Chondrocyte (in vitro differentiated cells): ENCODE measurements at regions not wholly inside any gene's neighbourhood (a gene's known extent, or its start where the extent isn't known, plus 50 kb on each side); places are given as distances from the start of the nearest gene placed in this dataset.

Experiments used
- DNase-seq: peaks from one replicate; pipeline ENCODE4 v3.0.0; 2021; ENCODE audit warnings: mixed read lengths, low spot score
- H3K27ac Mint-ChIP-seq: one replicate; pipeline ENCODE4 v1.8.0; 2021; ENCODE audit warnings: mild to moderate bottlenecking, moderate library complexity, mixed read lengths; ENCODE audit not compliant: unreplicated experiment
- H3K27me3 Mint-ChIP-seq: 2 replicates; pipeline ENCODE4 v1.8.0; 2021; ENCODE audit warnings: low read depth, mixed read lengths
- H3K36me3 Mint-ChIP-seq: 2 replicates; pipeline ENCODE4 v1.8.0; 2021; ENCODE audit warnings: low read depth, mixed read lengths
- H3K4me1 Mint-ChIP-seq: 2 replicates; pipeline ENCODE4 v1.8.0; 2021; ENCODE audit warnings: low read depth, mild to moderate bottlenecking, mixed read lengths
- H3K4me3 Mint-ChIP-seq: one replicate; pipeline ENCODE4 v1.8.0; 2021; ENCODE audit warnings: mild to moderate bottlenecking, moderate library complexity, mixed read lengths; ENCODE audit not compliant: unreplicated experiment
- H3K9me3 Mint-ChIP-seq: 2 replicates; pipeline ENCODE4 v1.8.0; 2021; ENCODE audit warnings: low read depth, mixed read lengths
- CTCF ChIP-seq: fragments of 200-600 bp; sonication (generic); IDR thresholded peaks from 2 replicates; pipeline ENCODE4 v1.5.0; 2021; ENCODE audit warnings: antibody characterized with exemption, mild to moderate bottlenecking, moderate library complexity

- TF ChIP-seq CTCF, result no peak
- Mint-ChIP-seq H3K4me3 (no peak overlapping the region), H3K9me3 (peaks cover 3% of the 10 kb centered on the region), H3K27me3 (peaks cover 1% of the 10 kb centered on the region), H3K27ac (no peak overlapping the region), H3K36me3 (no peaks in the 10 kb centered on the region), H3K4me1 (no peaks in the 10 kb centered on the region)
- DNase-seq, result no peak
Observed at GRCh38 chr21:30947141-30947540, 65.8 kb upstream of the KRTAP11-1 start.

DNA sequence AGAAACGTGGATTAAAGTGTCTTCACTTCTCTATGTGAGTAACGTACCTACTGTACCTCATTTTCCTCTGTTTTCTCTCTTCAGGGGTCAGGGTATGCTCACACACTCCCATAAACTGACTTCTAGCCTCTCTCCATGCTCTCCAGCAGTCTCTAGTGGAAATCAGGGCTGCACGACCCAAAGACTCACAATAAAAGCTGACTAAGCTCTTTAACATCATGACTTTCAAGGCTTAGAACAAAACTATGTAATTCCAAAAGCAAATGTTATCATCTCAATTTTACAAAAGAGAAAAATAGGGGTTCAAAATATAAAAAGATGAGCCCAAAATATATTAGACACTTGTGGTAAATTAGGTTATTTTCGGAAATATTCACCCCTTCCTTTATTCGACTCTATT is 62.5 kb upstream of the KRTAP11-1 start:
- Mint-ChIP-seq H3K4me3 (no peak overlapping the region), H3K27ac (no peak overlapping the region), H3K27me3 (peaks cover 1% of the 10 kb centered on the region), H3K9me3 (peaks cover 3% of the 10 kb centered on the region), H3K36me3 (no peaks in the 10 kb centered on the region), H3K4me1 (no peaks in the 10 kb centered on the region)
- no peak for TF ChIP-seq CTCF
- DNase-seq, result no peak

DNA sequence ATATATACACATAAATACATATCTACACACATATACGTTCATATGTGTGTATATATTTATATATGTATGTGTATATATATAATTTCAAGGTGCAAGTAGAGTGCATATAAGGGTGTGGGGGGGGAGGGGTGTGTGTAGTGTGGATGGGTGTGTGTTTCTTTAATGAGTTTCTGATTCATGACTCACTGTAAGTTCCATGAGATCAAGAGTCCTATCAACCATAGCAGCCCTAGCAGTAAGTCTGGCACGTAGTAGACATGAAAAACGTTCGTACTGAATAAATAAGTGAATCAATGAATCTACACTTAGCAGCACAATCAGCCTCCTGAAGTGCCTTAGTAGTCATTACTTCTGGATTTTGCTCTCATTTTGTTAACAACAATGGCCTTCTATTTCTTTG is 61.9 kb upstream of the KRTAP11-1 start:
- H3K4me1 Mint-ChIP-seq, result no peaks in the 10 kb centered on the region

DNA sequence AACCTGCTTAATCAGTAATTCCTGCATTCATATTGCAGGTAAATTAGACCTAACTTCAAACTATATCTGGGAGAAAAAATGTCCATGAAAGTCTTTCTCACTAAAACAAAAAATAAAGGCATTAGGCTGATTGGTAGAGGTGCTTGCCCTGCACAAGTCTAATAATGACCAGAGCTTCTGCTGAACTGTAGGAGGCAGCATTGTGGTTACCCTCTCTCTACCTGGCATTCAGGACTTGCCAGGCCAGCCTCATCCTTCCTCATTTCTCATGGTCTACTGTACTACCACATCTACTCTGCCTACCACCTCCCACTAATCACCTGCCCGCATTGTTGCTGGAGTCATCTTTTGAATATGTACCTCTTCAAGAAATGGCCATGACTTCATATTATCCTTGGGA is 60.8 kb upstream of the KRTAP11-1 start:
- peaks cover 1% of the 10 kb centered on the region for H3K27me3 Mint-ChIP-seq
- no peak for DNase-seq
- no peak overlapping the region for H3K27ac Mint-ChIP-seq
- H3K36me3 Mint-ChIP-seq, result no peaks in the 10 kb centered on the region
- H3K9me3 Mint-ChIP-seq, result peaks cover 3% of the 10 kb centered on the region
- no peaks in the 10 kb centered on the region for H3K4me1 Mint-ChIP-seq
- H3K4me3 Mint-ChIP-seq, result no peak overlapping the region
- no peak for TF ChIP-seq CTCF

More for the DNA sequence above, 61.9 kb upstream of the KRTAP11-1 start:
- Mint-ChIP-seq H3K9me3 (peaks cover 3% of the 10 kb centered on the region), H3K36me3 (no peaks in the 10 kb centered on the region), H3K4me3 (no peak overlapping the region), H3K27me3 (peaks cover 1% of the 10 kb centered on the region), H3K27ac (no peak overlapping the region)
- DNase-seq, result no peak
- no peak for TF ChIP-seq CTCF

DNA sequence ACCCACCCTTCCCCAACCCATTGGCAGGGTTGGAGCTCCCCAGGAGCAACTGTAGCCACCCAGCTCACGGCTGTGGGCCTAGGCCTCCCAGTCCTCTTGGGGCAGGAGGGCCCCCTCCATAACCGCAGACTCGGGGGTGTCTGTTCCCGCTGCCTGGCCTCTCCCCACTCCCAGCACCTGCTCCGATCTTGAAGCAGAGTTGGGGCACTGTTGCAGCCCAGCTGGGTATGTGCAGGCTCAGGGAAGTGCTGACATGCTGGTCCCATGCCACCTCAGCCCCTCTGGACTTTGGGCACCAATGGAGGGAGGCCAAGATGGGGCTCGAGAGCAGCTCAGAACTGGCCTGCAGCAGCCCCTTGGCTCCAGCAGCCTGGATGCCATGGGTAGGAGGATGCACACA is 54.8 kb upstream of the KRTAP11-1 start:
- DNase-seq, result no peak
- Mint-ChIP-seq H3K27ac (no peak overlapping the region), H3K4me3 (no peak overlapping the region), H3K27me3 (no peaks in the 10 kb centered on the region), H3K9me3 (peaks cover 7% of the 10 kb centered on the region), H3K36me3 (no peaks in the 10 kb centered on the region), H3K4me1 (no peaks in the 10 kb centered on the region)
- TF ChIP-seq CTCF, result no peak
